H9 (cell line): ENCODE measurements at regions not wholly inside any gene's neighbourhood (a gene's known extent, or its start where the extent isn't known, plus 50 kb on each side); places are given as distances from the start of the nearest gene placed in this dataset.

Source experiments
- DNase-seq: peaks from one replicate; pipeline ENCODE4 v3.0.0-alpha.2; 2017
- H2AFZ ChIP-seq: one replicate; pipeline ENCODE4 v1.6.1; 2013; ENCODE audit warnings: mild to moderate bottlenecking, low read length, control low read depth, moderate library complexity
- H2AK5ac ChIP-seq: 2 replicates; pipeline ENCODE4 v1.6.1; 2013; ENCODE audit warnings: low read length, control low read depth, mixed read lengths; ENCODE audit not compliant: insufficient read length
- H2BK120ac ChIP-seq: one replicate; pipeline ENCODE4 v1.6.1; 2013; ENCODE audit warnings: low read depth, mild to moderate bottlenecking, low read length, control low read depth, inconsistent platforms; ENCODE audit not compliant: poor library complexity, severe bottlenecking
- H2BK12ac ChIP-seq: 2 replicates; pipeline ENCODE4 v1.6.1; 2013; ENCODE audit warnings: low read length, control low read depth, mixed read lengths, low read depth; ENCODE audit not compliant: insufficient read length
- H2BK15ac ChIP-seq: 2 replicates; pipeline ENCODE4 v1.6.1; 2013; ENCODE audit warnings: low read depth, low read length, control low read depth
- H2BK20ac ChIP-seq: one replicate; pipeline ENCODE4 v1.6.1; 2013; ENCODE audit warnings: low read depth, mild to moderate bottlenecking, low read length, control low read depth, inconsistent platforms; ENCODE audit not compliant: poor library complexity, severe bottlenecking
- H2BK5ac ChIP-seq: 2 replicates; pipeline ENCODE4 v1.6.1; 2013; ENCODE audit warnings: low read length, control low read depth, mixed read lengths; ENCODE audit not compliant: insufficient read length
- H3K14ac ChIP-seq: 2 replicates; pipeline ENCODE4 v1.6.1; 2013; ENCODE audit warnings: low read length, control low read depth; ENCODE audit not compliant: insufficient read depth
- H3K18ac ChIP-seq: 2 replicates; pipeline ENCODE4 v1.6.1; 2013; ENCODE audit warnings: low read depth, mild to moderate bottlenecking, mixed read lengths, low read length, control low read depth; ENCODE audit not compliant: insufficient read length
- H3K23ac ChIP-seq: 2 replicates; pipeline ENCODE4 v1.6.1; 2013; ENCODE audit warnings: low read length, control low read depth, mixed read lengths, low read depth; ENCODE audit not compliant: insufficient read length
- H3K23me2 ChIP-seq: 2 replicates; pipeline ENCODE4 v1.6.1; 2013; ENCODE audit warnings: low read depth, mild to moderate bottlenecking, mixed read lengths, low read length, control low read depth; ENCODE audit not compliant: insufficient read length, poor library complexity, severe bottlenecking
- H3K27ac ChIP-seq: 2 replicates; pipeline ENCODE4 v1.5.1; 2013; ENCODE audit warnings: low read length, control low read depth, mixed read lengths, low read depth; ENCODE audit not compliant: insufficient read length
- H3K27me3 ChIP-seq: 2 replicates; pipeline ENCODE4 v1.6.1; 2013; ENCODE audit warnings: low read length, control low read depth, inconsistent platforms; ENCODE audit not compliant: insufficient read depth
- H3K4ac ChIP-seq: 2 replicates; pipeline ENCODE4 v1.6.1; 2013; ENCODE audit warnings: low read depth, mild to moderate bottlenecking, control low read depth, inconsistent platforms, low read length, moderate library complexity
- H3K4me1 ChIP-seq: 2 replicates; pipeline ENCODE4 v1.6.1; 2013; ENCODE audit warnings: low read length, control low read depth, inconsistent platforms; ENCODE audit not compliant: insufficient read depth
- H3K4me2 ChIP-seq: 2 replicates; pipeline ENCODE4 v1.6.1; 2013; ENCODE audit warnings: low read length, control low read depth, mixed read lengths; ENCODE audit not compliant: insufficient read length, insufficient read depth
- H3K56ac ChIP-seq: 2 replicates; pipeline ENCODE4 v1.6.1; 2013; ENCODE audit warnings: low read depth, mild to moderate bottlenecking, mixed read lengths, low read length, control low read depth; ENCODE audit not compliant: insufficient read length
- H3K79me1 ChIP-seq: 2 replicates; pipeline ENCODE4 v1.6.1; 2013; ENCODE audit warnings: low read depth, mild to moderate bottlenecking, moderate library complexity, low read length, control low read depth, inconsistent platforms; ENCODE audit not compliant: insufficient read depth, poor library complexity, severe bottlenecking
- H3K79me2 ChIP-seq: 2 replicates; pipeline ENCODE4 v1.6.1; 2013; ENCODE audit warnings: low read length, control low read depth, inconsistent platforms; ENCODE audit not compliant: insufficient read depth
- H3K9ac ChIP-seq: 2 replicates; pipeline ENCODE4 v1.6.1; 2013; ENCODE audit warnings: low read length, control low read depth, mixed read lengths; ENCODE audit not compliant: insufficient read length; ENCODE audit errors: extremely low read depth
- H3K9me3 ChIP-seq: one replicate; pipeline ENCODE4 v1.6.1; 2013; ENCODE audit warnings: low read depth, low read length, inconsistent platforms; ENCODE audit not compliant: control insufficient read depth
- H3T11ph ChIP-seq: one replicate; pipeline ENCODE4 v1.6.1; 2013; ENCODE audit warnings: mild to moderate bottlenecking, low read length, control low read depth, inconsistent platforms
- H4K20me1 ChIP-seq: one replicate; pipeline ENCODE4 v1.6.1; 2013; ENCODE audit not compliant: control insufficient read depth, insufficient read length, insufficient read depth
- H4K5ac ChIP-seq: 2 replicates; pipeline ENCODE4 v1.6.1; 2013; ENCODE audit warnings: low read depth, mild to moderate bottlenecking, mixed read lengths, low read length, control low read depth; ENCODE audit not compliant: insufficient read length
- H4K8ac ChIP-seq: replicated peaks from 2 replicates; pipeline ENCODE4 v1.6.1; 2013; ENCODE audit warnings: low read length, control low read depth, mixed read lengths, low read depth; ENCODE audit not compliant: insufficient read length
- H4K91ac ChIP-seq: 2 replicates; pipeline ENCODE4 v1.6.1; 2013; ENCODE audit warnings: low read depth, mild to moderate bottlenecking, moderate library complexity, mixed read lengths, low read length, control low read depth; ENCODE audit not compliant: insufficient read length
- H3K27ac Mint-ChIP-seq, 3 experiments: 2 replicates in 2 of 3; 3 replicates in 1 of 3; pipeline ENCODE4 v1.8.0; 2020 to 2021; ENCODE audit warnings: mixed read lengths in 3 of 3, mild to moderate bottlenecking in 1 of 3, moderate library complexity in 1 of 3
- H3K27me3 Mint-ChIP-seq: 2 replicates; pipeline ENCODE4 v1.8.0; 2021; ENCODE audit warnings: low read depth, mild to moderate bottlenecking, moderate library complexity, mixed read lengths
- H3K36me3 Mint-ChIP-seq, 3 experiments: 2 replicates in 2 of 3; 3 replicates in 1 of 3; pipeline ENCODE4 v1.8.0; 2020 to 2021; ENCODE audit warnings: low read depth in 3 of 3, mixed read lengths in 3 of 3; ENCODE audit not compliant: insufficient read depth in 1 of 3
- H3K4me1 Mint-ChIP-seq, 2 experiments: 2 replicates each; pipeline ENCODE4 v1.8.0; 2020; ENCODE audit warnings: mixed read lengths in 2 of 2
- H3K4me3 Mint-ChIP-seq, 2 experiments: 2 replicates in 1 of 2; 3 replicates in 1 of 2; pipeline ENCODE4 v1.8.0; 2020 to 2021; ENCODE audit warnings: mild to moderate bottlenecking in 2 of 2, mixed read lengths in 2 of 2, moderate library complexity in 1 of 2
- H3K9me3 Mint-ChIP-seq, 2 experiments: 2 replicates in 1 of 2; 3 replicates in 1 of 2; pipeline ENCODE4 v1.8.0; 2020; ENCODE audit warnings: mild to moderate bottlenecking in 2 of 2, mixed read lengths in 2 of 2, moderate library complexity in 1 of 2
- CTCF ChIP-seq: fragments of 200-600 bp; sonication (generic); conservative IDR thresholded peaks from 3 replicates; pipeline ENCODE4 v1.8.0; 2021; ENCODE audit warnings: antibody characterized with exemption, mild to moderate bottlenecking
- WGBS: extraction: QIAGEN DNeasy Blood & Tissue Kit; methylation state at CpG from one replicate; pipeline ENCODE4 v1.1.7; 2013; ENCODE audit warnings: missing lambda C conversion rate, low lambda C conversion rate, mixed read lengths; ENCODE audit not compliant: insufficient read length; ENCODE audit errors: extremely low coverage; 5-methylcytosine and 5-hydroxymethylcytosine counted together

GRCh38 chr12:91743280-91743679 is 402.4 kb downstream of the BTG1 start:
- Histone ChIP-seq H3K4ac (no peak overlapping the region), H2BK12ac (no peak overlapping the region), H2BK20ac (no peak overlapping the region), H3K56ac (no peak overlapping the region), H3K4me2 (no peak overlapping the region), H4K20me1 (no peaks in the 10 kb centered on the region), H3K79me2 (no peaks in the 10 kb centered on the region), H3K23ac (no peak overlapping the region), H2BK5ac (no peak overlapping the region), H3K9me3 (no peaks in the 10 kb centered on the region), H2BK15ac (no peak overlapping the region), H3K27ac (no peak overlapping the region), H4K5ac (no peak overlapping the region), H4K91ac (no peak overlapping the region), H3K18ac (no peak overlapping the region), H3K4me1 (no peaks in the 10 kb centered on the region), H2AK5ac (no peak overlapping the region), H2AFZ (no peak overlapping the region), H4K8ac (no peak overlapping the region), H3K9ac (no peak overlapping the region), H2BK120ac (no peak overlapping the region), H3K27me3 (no peaks in the 10 kb centered on the region), H3K79me1 (no peaks in the 10 kb centered on the region), H3K23me2 (no peaks in the 10 kb centered on the region), H3K14ac (no peak overlapping the region), H3T11ph (no peak overlapping the region)
- Mint-ChIP-seq H3K36me3 (no peaks in the 10 kb centered on the region), H3K27ac (no peak overlapping the region), H3K4me1 (no peaks in the 10 kb centered on the region), H3K4me3 (no peak overlapping the region), H3K27me3 (no peaks in the 10 kb centered on the region), H3K9me3 (no peaks in the 10 kb centered on the region)
- DNase-seq = no peak
- WGBS = no CpG with 5 or more reads among the region's 5 CpGs
- no peak for TF ChIP-seq CTCF
